ENCODE measurements at regions not wholly inside any gene's neighbourhood (a gene's known extent, or its start where the extent isn't known, plus 50 kb on each side); places are given as distances from the start of the nearest gene placed in this dataset.

DNA sequence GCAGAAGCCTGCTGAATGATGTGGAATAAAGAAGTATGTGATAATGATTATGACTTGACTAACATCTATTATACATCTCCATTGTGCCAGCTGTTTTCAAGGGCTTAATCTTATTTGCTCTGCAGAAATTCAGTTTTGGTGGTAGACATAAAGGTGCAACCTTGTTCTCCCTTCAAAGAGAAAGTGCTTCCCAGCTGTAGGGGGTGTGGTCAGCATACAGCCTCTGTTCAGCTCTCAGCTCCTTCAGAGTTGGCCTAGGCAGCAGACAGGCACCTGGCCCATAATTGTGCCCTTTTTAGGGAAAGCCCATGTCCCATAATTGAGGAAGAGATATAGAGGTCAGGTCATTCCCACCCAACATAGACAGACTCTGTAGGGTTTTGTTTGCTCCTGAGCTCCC, 104.3 kb upstream of the EOMES start:
- no peaks in the 10 kb centered on the region for H3K4me1 ChIP-seq (ENCODE audit: control insufficient read depth, insufficient read depth, low read length)
- no peaks in the 10 kb centered on the region for H3K9me3 ChIP-seq (ENCODE audit: control insufficient read depth, insufficient read depth, low read depth, low read length)
- no peak overlapping the region for H3K27ac ChIP-seq (ENCODE audit: low read length)
- TF ChIP-seq POLR2AphosphoS5 (IDR thresholded peaks at IDR 0.05; ENCODE audit: low read depth, low read length) (no peak), TCF7L2 (IDR thresholded peaks at IDR 0.05; ENCODE audit: low read depth, low read length) (no peak), SIN3A (IDR thresholded peaks at IDR 0.05; ENCODE audit: borderline replicate concordance, insufficient read depth, low read depth, low read length) (no peak)
- TF ChIP-seq, protein P1, sequence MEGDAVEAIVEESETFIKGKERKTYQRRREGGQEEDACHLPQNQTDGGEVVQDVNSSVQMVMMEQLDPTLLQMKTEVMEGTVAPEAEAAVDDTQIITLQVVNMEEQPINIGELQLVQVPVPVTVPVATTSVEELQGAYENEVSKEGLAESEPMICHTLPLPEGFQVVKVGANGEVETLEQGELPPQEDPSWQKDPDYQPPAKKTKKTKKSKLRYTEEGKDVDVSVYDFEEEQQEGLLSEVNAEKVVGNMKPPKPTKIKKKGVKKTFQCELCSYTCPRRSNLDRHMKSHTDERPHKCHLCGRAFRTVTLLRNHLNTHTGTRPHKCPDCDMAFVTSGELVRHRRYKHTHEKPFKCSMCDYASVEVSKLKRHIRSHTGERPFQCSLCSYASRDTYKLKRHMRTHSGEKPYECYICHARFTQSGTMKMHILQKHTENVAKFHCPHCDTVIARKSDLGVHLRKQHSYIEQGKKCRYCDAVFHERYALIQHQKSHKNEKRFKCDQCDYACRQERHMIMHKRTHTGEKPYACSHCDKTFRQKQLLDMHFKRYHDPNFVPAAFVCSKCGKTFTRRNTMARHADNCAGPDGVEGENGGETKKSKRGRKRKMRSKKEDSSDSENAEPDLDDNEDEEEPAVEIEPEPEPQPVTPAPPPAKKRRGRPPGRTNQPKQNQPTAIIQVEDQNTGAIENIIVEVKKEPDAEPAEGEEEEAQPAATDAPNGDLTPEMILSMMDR (IDR thresholded peaks at IDR 0.05): no peak
- TF ChIP-seq, protein P2, sequence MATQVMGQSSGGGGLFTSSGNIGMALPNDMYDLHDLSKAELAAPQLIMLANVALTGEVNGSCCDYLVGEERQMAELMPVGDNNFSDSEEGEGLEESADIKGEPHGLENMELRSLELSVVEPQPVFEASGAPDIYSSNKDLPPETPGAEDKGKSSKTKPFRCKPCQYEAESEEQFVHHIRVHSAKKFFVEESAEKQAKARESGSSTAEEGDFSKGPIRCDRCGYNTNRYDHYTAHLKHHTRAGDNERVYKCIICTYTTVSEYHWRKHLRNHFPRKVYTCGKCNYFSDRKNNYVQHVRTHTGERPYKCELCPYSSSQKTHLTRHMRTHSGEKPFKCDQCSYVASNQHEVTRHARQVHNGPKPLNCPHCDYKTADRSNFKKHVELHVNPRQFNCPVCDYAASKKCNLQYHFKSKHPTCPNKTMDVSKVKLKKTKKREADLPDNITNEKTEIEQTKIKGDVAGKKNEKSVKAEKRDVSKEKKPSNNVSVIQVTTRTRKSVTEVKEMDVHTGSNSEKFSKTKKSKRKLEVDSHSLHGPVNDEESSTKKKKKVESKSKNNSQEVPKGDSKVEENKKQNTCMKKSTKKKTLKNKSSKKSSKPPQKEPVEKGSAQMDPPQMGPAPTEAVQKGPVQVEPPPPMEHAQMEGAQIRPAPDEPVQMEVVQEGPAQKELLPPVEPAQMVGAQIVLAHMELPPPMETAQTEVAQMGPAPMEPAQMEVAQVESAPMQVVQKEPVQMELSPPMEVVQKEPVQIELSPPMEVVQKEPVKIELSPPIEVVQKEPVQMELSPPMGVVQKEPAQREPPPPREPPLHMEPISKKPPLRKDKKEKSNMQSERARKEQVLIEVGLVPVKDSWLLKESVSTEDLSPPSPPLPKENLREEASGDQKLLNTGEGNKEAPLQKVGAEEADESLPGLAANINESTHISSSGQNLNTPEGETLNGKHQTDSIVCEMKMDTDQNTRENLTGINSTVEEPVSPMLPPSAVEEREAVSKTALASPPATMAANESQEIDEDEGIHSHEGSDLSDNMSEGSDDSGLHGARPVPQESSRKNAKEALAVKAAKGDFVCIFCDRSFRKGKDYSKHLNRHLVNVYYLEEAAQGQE (IDR thresholded peaks at IDR 0.05; ENCODE audit: insufficient read depth in 1 of 2, low read depth in 2 of 2, low read length in 1 of 2): no peak
- DNase-seq (ENCODE audit: low read depth, low spot score): no peak
- no TSS peak for BruUV-seq (replicated peaks)
- H3K4me3 ChIP-seq (ENCODE audit: low read depth in 2 of 2, low read length in 2 of 2): no peak overlapping the region
- ATAC-seq: no peak
- ChIA-PET CTCF (no interaction called here), POLR2A (no interaction called here)
- intact Hi-C loops (cut with micrococcal nuclease; ENCODE audit: unreplicated experiment) (no loop called here), in situ Hi-C loops (cut with HindIII; ENCODE audit: low pct_unique_long_range_greater_than_20kb, low sequenced_read_pairs) (no loop called here)
- no peaks in the 10 kb centered on the region for H3K27me3 ChIP-seq (ENCODE audit: control insufficient read depth, insufficient read depth, low read length)
- H3K36me3 ChIP-seq (ENCODE audit: control insufficient read depth, insufficient read depth, low read length): no peaks in the 10 kb centered on the region

DNA sequence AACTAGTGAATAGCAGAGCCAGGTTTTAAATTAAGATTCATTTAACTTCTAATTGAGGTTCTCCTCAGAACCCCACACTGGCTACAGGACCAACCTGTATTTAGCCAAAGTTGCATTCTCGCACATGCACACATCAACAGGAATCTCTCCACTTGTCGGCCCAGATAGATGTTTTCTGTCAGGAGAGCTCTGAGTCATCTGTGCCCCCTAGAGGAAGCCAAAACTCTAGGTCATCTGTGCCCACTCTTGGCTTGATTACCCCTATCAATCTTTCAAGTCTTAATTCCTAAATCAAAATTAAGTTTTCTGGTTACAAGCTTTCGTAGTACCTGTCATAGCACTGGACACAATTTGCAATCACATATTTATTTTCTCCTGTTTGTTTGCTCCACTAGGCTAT, 104.9 kb upstream of the EOMES start:
- intact Hi-C loops (cut with micrococcal nuclease; ENCODE audit: unreplicated experiment): no loop called here
- no TSS peak for BruUV-seq (replicated peaks)
- no peak for DNase-seq (ENCODE audit: low read depth, low spot score)
- Histone ChIP-seq H3K9me3 (ENCODE audit: control insufficient read depth, insufficient read depth, low read depth, low read length) (no peaks in the 10 kb centered on the region), H3K4me3 (ENCODE audit: low read depth in 2 of 2, low read length in 2 of 2) (no peak overlapping the region), H3K4me1 (ENCODE audit: control insufficient read depth, insufficient read depth, low read length) (no peaks in the 10 kb centered on the region), H3K27ac (ENCODE audit: low read length) (no peak overlapping the region), H3K27me3 (ENCODE audit: control insufficient read depth, insufficient read depth, low read length) (no peaks in the 10 kb centered on the region), H3K36me3 (ENCODE audit: control insufficient read depth, insufficient read depth, low read length) (no peaks in the 10 kb centered on the region)
- no peak for ATAC-seq
- POLR2A ChIA-PET: no interaction called here
- CTCF ChIA-PET: no interaction called here
- in situ Hi-C loops (cut with HindIII; ENCODE audit: low pct_unique_long_range_greater_than_20kb, low sequenced_read_pairs): no loop called here
- TF ChIP-seq SIN3A (IDR thresholded peaks at IDR 0.05; ENCODE audit: borderline replicate concordance, insufficient read depth, low read depth, low read length): no peak
- TF ChIP-seq, protein P1 (IDR thresholded peaks at IDR 0.05): peak; percentile 12; the same call in 1 of the 2 replicates
